HEK293 (cell line): ENCODE measurements at regions not wholly inside any gene's neighbourhood (a gene's known extent, or its start where the extent isn't known, plus 50 kb on each side); places are given as distances from the start of the nearest gene placed in this dataset.

Source experiments
- CTCF ChIA-PET: fragments of 350-600 bp; formaldehyde crosslinking; extraction: SDS; loops from one replicate; lab custom pipeline; 2021; ENCODE audit warnings: antibody characterized with exemption; lab: Yijun Ruan, JAX
- POLR2A ChIA-PET: fragments of 300-600 bp; formaldehyde crosslinking; extraction: SDS; loops from one replicate; lab custom pipeline; 2020; ENCODE audit warnings: antibody characterized with exemption, inconsistent platforms; lab: Yijun Ruan, JAX
- H3K27ac ChIP-seq: fragments of 200-500 bp; sonication (Bioruptor generic); 2 replicates; pipeline ENCODE4 v1.5.1; 2014; ENCODE audit warnings: low read depth, low read length, control low read depth, inconsistent platforms; ENCODE audit errors: extremely low read depth
- H3K36me3 ChIP-seq, 2 experiments: fragments of 200-500 bp in 1 of 2; sonication (Bioruptor generic) in 1 of 2; 1 replicate in 1 of 2; 2 replicates in 1 of 2; pipeline ENCODE4 v1.5.1; 2014 to 2017; ENCODE audit warnings: inconsistent platforms in 2 of 2, low read length in 2 of 2; ENCODE audit not compliant: control insufficient read depth in 2 of 2, insufficient read depth in 1 of 2
- H3K4me1 ChIP-seq: fragments of 200-500 bp; sonication (Bioruptor generic); 2 replicates; pipeline ENCODE4 v1.5.1; 2014; ENCODE audit warnings: mild to moderate bottlenecking, low read length, inconsistent platforms; ENCODE audit not compliant: control insufficient read depth, insufficient read depth
- H3K4me3 ChIP-seq: 2 replicates; pipeline ENCODE4 v1.5.1; 2011; ENCODE audit warnings: low read depth, mild to moderate bottlenecking, control low read depth, low read length, moderate library complexity
- H3K9me3 ChIP-seq: fragments of 200-500 bp; sonication (Bioruptor generic); 2 replicates; pipeline ENCODE4 v1.5.1; 2014; ENCODE audit warnings: low read depth, low read length, inconsistent platforms; ENCODE audit not compliant: control insufficient read depth, insufficient read depth
- GLIS1 ChIP-seq: fragments of 450-650 bp; formaldehyde crosslinking; IDR thresholded peaks from 2 replicates; pipeline ENCODE4 v1.5.1; 2016; ENCODE audit warnings: missing biosample characterization, missing genetic modification characterization
- HIC1 ChIP-seq: fragments of 450-650 bp; formaldehyde crosslinking; IDR thresholded peaks from 2 replicates; pipeline ENCODE4 v1.5.1; 2016; ENCODE audit warnings: missing biosample characterization, missing genetic modification characterization
- KLF17 ChIP-seq: fragments of 450-650 bp; formaldehyde crosslinking; IDR thresholded peaks from 2 replicates; pipeline ENCODE4 v1.5.1; 2016; ENCODE audit warnings: missing biosample characterization, missing genetic modification characterization
- SETDB1 ChIP-seq: IDR thresholded peaks from one replicate; pipeline ENCODE4 v1.6.1; 2017; ENCODE audit warnings: mild to moderate bottlenecking, low read length, moderate library complexity, mixed read lengths; ENCODE audit not compliant: insufficient read length
- TSHZ1 ChIP-seq: fragments of 450-650 bp; formaldehyde crosslinking; IDR thresholded peaks from 2 replicates; pipeline ENCODE4 v1.5.1; 2016; ENCODE audit warnings: missing biosample characterization, missing genetic modification characterization, borderline replicate concordance
- ZBTB10 ChIP-seq: fragments of 450-650 bp; formaldehyde crosslinking; IDR thresholded peaks from 2 replicates; pipeline ENCODE4 v1.5.1; 2016; ENCODE audit warnings: missing biosample characterization, missing genetic modification characterization
- ZFP69B ChIP-seq: fragments of 450-650 bp; formaldehyde crosslinking; IDR thresholded peaks from 2 replicates; pipeline ENCODE4 v1.5.1; 2016; ENCODE audit warnings: missing biosample characterization, missing genetic modification characterization
- ZNF175 ChIP-seq: fragments of 450-650 bp; formaldehyde crosslinking; IDR thresholded peaks from 2 replicates; pipeline ENCODE4 v1.5.1; 2016; ENCODE audit warnings: missing biosample characterization, missing genetic modification characterization
- ZNF302 ChIP-seq: fragments of 450-650 bp; formaldehyde crosslinking; IDR thresholded peaks from 2 replicates; pipeline ENCODE4 v1.5.1; 2016; ENCODE audit warnings: missing biosample characterization, missing genetic modification characterization, low read depth
- ZNF324 ChIP-seq: fragments of 450-650 bp; formaldehyde crosslinking; IDR thresholded peaks from 2 replicates; pipeline ENCODE4 v1.5.1; 2016; ENCODE audit warnings: missing biosample characterization, missing genetic modification characterization
- ZNF366 ChIP-seq: fragments of 450-650 bp; formaldehyde crosslinking; conservative IDR thresholded peaks from 2 replicates; pipeline ENCODE4 v1.5.1; 2016; ENCODE audit warnings: missing biosample characterization, missing genetic modification characterization
- ZNF510 ChIP-seq: fragments of 450-650 bp; formaldehyde crosslinking; IDR thresholded peaks from 2 replicates; pipeline ENCODE4 v1.5.1; 2018; ENCODE audit warnings: mild to moderate bottlenecking, missing genetic modification characterization, missing biosample characterization; ENCODE audit not compliant: insufficient replicate concordance
- ZNF544 ChIP-seq: fragments of 450-650 bp; formaldehyde crosslinking; IDR thresholded peaks from 2 replicates; pipeline ENCODE4 v1.5.0; 2017; ENCODE audit warnings: missing biosample characterization, missing genetic modification characterization
- ZNF600 ChIP-seq: fragments of 450-650 bp; formaldehyde crosslinking; IDR thresholded peaks from 2 replicates; pipeline ENCODE4 v1.5.1; 2016; ENCODE audit warnings: missing biosample characterization, missing genetic modification characterization
- ZNF701 ChIP-seq: fragments of 450-650 bp; formaldehyde crosslinking; IDR thresholded peaks from 2 replicates; pipeline ENCODE4 v1.5.1; 2016; ENCODE audit warnings: missing biosample characterization, missing genetic modification characterization
- ZNF776 ChIP-seq: fragments of 450-650 bp; formaldehyde crosslinking; IDR thresholded peaks from 2 replicates; pipeline ENCODE4 v1.5.0; 2017; ENCODE audit warnings: missing biosample characterization, missing genetic modification characterization, borderline replicate concordance
- ZNF837 ChIP-seq: fragments of 450-650 bp; formaldehyde crosslinking; IDR thresholded peaks from 2 replicates; pipeline ENCODE4 v1.5.1; 2016; ENCODE audit warnings: missing biosample characterization, missing genetic modification characterization
- ZSCAN5A ChIP-seq: fragments of 450-650 bp; formaldehyde crosslinking; IDR thresholded peaks from 2 replicates; pipeline ENCODE4 v1.5.1; 2016; ENCODE audit warnings: missing biosample characterization, missing genetic modification characterization
- ZXDB ChIP-seq: fragments of 450-650 bp; formaldehyde crosslinking; IDR thresholded peaks from 2 replicates; pipeline ENCODE4 v1.5.1; 2016; ENCODE audit warnings: missing biosample characterization, missing genetic modification characterization

GRCh38 chr1:30290581-30290980 is 432.8 kb downstream of the MATN1 start:
- Histone ChIP-seq H3K4me1 (no peaks in the 10 kb centered on the region), H3K4me3 (no peak overlapping the region), H3K27ac (no peak overlapping the region), H3K9me3 (no peaks in the 10 kb centered on the region), H3K36me3 (no peaks in the 10 kb centered on the region)
- no peak for TF ChIP-seq ZNF175 (tag by site-specific recombination)
- TF ChIP-seq ZSCAN5A (tag by site-specific recombination), result no peak
- TF ChIP-seq ZNF544, result no peak
- TF ChIP-seq ZNF510, result no peak
- TF ChIP-seq ZNF776 (tag by site-specific recombination), result no peak
- TF ChIP-seq SETDB1, result no peak
- no peak for TF ChIP-seq ZNF302 (tag by site-specific recombination)
- TF ChIP-seq ZNF701 (tag by site-specific recombination), result no peak
- no peak for TF ChIP-seq TSHZ1 (tag by site-specific recombination)
- TF ChIP-seq ZNF837 (tag by site-specific recombination), result no peak
- no peak for TF ChIP-seq GLIS1 (tag by site-specific recombination)
- no peak for TF ChIP-seq ZNF324 (tag by site-specific recombination)
- no peak for TF ChIP-seq ZNF366 (tag by site-specific recombination)
- no peak for TF ChIP-seq ZXDB
- no peak for TF ChIP-seq ZBTB10
- no peak for TF ChIP-seq HIC1 (tag by site-specific recombination)
- no peak for TF ChIP-seq KLF17 (tag by site-specific recombination)
- TF ChIP-seq ZFP69B (tag by site-specific recombination), result no peak
- TF ChIP-seq ZNF600, result no peak
- ChIA-PET CTCF (interaction anchor here (0.7 kb wide), 2 partner anchors 87 to 90 kb away, joined by 4 to 7 read pairs; no protein-coding TSS in a partner anchor), POLR2A (no interaction called here)
